ENCODE measurements at regions not wholly inside any gene's neighbourhood (a gene's known extent, or its start where the extent isn't known, plus 50 kb on each side); places are given as distances from the start of the nearest gene placed in this dataset.
"Not testable (repeated sequence)": the region's sequence is repeated elsewhere in the genome, so short reads cannot be mapped to it uniquely, and the experiment has no call there.

- no peak for DNase-seq (ENCODE audit: low read depth)
Observed at GRCh38 chr4:126976850-126977632, 655.7 kb upstream of the INTU start.

DNA sequence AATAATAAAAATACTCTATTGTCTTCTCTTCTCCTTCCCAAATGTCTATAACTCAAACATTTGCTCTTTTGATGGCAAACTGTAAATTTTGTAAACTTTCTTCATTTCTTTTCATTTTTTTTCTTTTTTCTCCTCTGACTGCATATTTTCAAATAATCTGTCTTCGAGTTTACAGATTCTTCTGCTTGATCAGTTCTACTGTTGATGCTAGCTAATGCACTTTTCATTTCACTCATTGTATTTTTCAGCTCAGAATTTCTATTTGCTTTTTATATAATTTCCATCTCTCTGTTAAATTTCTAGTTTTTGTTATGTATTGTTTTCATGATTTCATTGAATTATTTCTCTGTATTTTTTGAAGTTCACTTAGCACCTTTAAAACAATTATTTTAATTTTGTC is 646.8 kb upstream of the INTU start:
- no peak for DNase-seq (ENCODE audit: low read depth)

DNA sequence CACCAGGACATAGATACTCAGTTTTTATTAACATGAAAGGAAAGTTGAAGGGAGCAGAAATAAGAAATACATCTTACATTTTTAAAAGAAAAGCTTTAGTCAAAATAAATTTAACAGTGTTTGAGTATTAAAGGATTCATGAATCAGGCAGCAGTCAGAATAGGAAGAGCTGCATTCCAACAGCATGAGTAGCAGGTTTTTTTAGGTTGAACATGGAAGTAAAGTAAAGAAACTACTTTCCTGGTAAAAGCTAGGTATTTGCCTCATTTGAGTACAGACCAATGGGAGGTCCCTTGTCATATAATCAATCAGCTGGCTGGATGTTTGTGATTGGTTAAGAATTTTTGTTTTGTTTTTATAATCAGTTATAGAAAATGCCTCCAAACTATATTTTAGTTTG is 645.9 kb upstream of the INTU start:
- no peak for DNase-seq (ENCODE audit: low read depth)

GRCh38 chr4:126991965-126992364 is 640.8 kb upstream of the INTU start:
- DNase-seq (ENCODE audit: low read depth) = no peak

- DNase-seq (ENCODE audit: low read depth) = no peak
Observed at GRCh38 chr4:126992910-126993309, 639.8 kb upstream of the INTU start.

GRCh38 chr4:126993351-126993750 is 639.4 kb upstream of the INTU start:
- DNase-seq (ENCODE audit: low read depth) = no peak

GRCh38 chr4:126995235-126995634 is 637.5 kb upstream of the INTU start:
- DNase-seq (ENCODE audit: low read depth) = no peak

DNA sequence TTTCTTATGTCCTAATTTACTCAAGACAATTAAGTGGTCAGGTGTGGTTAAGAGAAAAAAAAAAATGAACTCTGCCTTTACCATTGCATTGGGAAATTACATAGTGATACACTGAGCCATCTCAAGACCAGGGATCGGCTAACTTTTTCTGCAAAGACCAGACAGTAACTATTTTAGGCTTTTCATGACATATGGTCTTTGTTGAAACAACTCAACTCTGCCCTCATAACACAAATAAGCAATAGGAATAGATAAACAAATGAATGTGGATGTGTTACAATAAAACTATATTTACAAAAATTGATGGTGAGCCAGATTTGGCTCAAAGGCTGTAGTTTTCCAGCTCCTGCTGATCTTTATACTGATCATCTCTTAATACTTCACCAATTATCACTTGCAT is 632.6 kb upstream of the INTU start:
- no peak for DNase-seq (ENCODE audit: low read depth)

GRCh38 chr4:127000846-127001245 is 631.9 kb upstream of the INTU start:
- DNase-seq (ENCODE audit: low read depth) = no peak

- no peak for DNase-seq (ENCODE audit: low read depth)
Observed at GRCh38 chr4:127001933-127002332, 630.8 kb upstream of the INTU start.

DNA sequence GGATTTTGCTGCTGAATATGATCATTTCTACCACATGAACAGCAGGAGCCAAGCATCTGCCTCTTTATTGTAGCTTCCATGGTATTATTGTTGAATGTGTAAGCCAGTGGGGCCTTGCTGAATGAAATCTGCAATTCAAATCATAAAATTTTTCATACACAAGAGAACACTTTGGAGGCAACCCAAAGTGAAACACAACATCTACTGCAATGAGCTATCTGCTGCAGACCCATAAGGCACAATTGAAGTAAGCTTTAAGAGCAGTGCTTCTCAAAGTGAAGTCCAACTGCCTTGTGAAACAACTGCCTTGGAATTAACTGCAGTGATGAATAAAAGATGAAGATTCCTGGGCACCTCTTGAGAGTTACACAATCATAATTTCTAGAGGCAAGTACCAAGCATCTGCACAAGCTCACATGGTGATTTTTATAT is 626.3 kb upstream of the INTU start:
- DNase-seq (ENCODE audit: low read depth) = no peak

GRCh38 chr4:127007305-127007704 is 625.5 kb upstream of the INTU start:
- no peak for DNase-seq (ENCODE audit: low read depth)

GRCh38 chr4:127012549-127012948 is 620.2 kb upstream of the INTU start:
- no peak for DNase-seq (ENCODE audit: low read depth)

- no peak for DNase-seq (ENCODE audit: low read depth)
Observed at GRCh38 chr4:127015667-127016117, 617.1 kb upstream of the INTU start.

- no peak for DNase-seq (ENCODE audit: low read depth)
Observed at GRCh38 chr4:127018381-127018780, 614.4 kb upstream of the INTU start.

GRCh38 chr4:127020831-127021230 is 611.9 kb upstream of the INTU start:
- DNase-seq (ENCODE audit: low read depth) = not testable (repeated sequence)

DNA sequence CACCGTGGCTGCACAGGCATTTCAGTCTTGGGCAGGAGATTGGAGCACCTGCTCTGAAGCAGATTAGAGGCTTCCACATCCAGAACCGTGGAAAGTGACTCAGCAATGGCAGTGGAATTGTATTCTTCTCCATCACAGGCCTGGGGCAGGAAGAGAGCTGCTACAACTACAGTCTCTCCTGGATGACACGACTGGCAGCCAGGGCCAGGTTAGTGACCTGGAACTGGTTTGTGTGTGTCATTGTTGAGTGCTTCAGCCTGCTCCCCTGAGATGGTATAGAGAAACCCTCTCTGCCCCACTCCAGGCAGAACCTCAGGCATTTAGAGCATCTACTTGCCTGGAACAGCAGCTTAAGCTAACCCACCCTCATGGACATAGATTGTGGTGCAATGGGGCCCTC is 596.5 kb upstream of the INTU start:
- no peak for DNase-seq (ENCODE audit: low read depth)

- DNase-seq (ENCODE audit: low read depth) = no peak
Observed at GRCh38 chr4:127045861-127046260, 586.9 kb upstream of the INTU start.

DNA sequence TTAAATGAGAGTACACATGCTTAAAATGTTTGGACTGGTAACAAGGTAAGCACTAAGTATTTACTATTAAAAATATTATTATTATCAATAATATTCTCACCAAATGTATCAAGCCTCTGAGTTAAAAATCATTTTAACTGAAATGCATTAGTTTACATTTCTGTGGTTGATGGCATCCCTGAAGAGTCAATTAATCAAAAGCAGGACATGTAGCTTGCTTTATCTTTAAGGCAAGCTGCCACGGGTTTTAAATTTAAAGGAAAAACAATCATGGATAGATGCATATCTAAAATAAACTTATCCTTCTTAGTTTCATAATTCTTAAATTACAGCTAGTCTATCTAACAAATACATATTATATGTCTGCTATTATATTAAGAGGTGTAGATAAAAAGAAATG is 584.8 kb upstream of the INTU start:
- no peak for DNase-seq (ENCODE audit: low read depth)

DNA sequence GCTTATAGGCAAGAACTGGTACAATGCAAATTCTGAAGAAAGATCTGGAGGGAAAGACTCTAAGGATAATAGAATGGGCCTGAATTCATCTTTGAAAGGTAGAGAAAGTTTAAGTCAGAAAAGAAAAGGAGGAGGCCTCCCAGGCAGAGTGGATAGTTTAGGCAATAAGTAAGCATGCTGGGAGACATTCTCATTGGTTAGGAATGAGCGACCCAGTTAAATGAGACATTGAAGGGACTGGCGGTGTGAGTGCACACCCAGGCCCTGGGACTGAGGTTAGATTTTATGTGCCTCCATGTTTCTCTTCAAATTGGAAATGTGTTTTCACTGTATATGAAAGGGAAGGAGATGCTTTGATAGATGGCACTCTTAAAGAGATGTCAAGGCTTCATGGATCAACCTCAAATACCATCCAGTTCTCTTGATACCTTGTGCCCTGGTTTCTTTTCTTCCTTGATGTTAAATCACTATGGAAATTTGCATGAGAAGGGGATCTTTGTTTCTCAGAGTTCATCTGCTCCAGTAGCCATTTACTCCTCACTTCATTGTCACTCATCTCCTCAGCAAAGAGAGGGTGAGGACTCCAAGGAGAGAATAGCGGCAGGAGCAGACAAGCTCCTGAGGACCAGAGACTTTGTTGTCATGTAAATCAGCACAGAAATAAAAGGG is 584.2 kb upstream of the INTU start:
- no peak for DNase-seq (ENCODE audit: low read depth)

GRCh38 chr4:127049526-127049925 is 583.2 kb upstream of the INTU start:
- no peak for DNase-seq (ENCODE audit: low read depth)

DNA sequence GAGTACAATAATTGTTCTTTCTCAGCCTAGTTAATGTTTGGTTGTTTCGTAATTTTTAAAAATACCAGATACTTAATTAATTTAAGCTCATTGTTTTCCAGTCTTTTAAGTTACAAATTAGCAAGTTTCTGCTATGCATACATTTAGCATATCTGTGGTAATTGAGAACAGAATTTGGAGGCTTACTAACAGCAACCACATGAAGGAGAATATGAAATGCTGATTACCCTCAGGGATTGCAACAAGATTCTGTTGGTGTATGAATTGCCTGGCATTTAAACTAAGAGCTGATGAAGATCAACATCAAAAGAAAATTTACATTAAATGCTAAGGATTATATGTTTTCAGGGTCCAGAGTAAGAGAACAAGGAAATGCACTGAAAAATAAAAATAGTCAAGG is 580.0 kb upstream of the INTU start:
- no peak for DNase-seq (ENCODE audit: low read depth)

DNA sequence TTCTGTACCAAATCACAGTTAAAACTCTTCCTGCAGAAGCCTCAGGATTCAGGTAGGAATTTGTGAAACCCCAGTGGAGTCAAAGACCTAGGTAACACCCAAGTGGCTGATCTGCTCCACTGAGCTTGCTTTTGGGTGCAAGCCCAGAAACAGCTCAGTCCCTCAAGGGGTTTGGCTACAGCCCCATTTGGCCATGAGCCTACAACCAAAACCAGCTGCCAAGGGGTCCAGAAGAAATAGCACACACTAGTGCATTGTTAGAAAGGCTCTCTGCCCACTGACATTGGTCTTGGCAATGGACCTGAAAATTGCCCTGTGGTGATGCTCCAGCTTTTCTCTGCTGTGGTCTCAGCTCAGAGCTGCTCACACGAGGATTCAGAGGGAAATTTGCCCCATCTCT is 577.4 kb upstream of the INTU start:
- no peak for DNase-seq (ENCODE audit: low read depth)

DNA sequence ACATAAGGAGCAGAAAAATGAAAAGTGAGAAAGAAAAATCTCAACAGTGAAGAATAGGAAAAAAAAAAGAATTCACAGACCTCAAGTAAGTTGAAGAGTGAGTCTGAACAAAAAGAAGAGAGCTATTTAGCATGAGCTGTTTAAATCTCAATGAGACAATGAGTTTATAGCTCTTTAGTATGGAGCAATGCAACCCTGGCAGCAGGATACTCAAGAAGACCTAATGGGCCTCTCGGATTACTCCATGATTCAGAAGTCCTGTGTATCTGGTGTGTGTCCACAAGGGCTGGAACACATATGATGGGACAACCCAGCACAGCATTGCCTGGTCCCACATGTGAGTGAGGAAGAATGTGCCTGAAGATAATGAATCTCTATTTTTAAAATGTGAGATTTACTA is 563.1 kb upstream of the INTU start:
- no peak for DNase-seq (ENCODE audit: low read depth)

Measured in activated T-cell treated with anti-CD3 and anti-CD28 coated beads for 24 hours (primary cell).